ENCODE measurements at regions not wholly inside any gene's neighbourhood (a gene's known extent, or its start where the extent isn't known, plus 50 kb on each side); places are given as distances from the start of the nearest gene placed in this dataset.

- no peak for TF ChIP-seq CTCF (optimal IDR thresholded peaks at IDR 0.05 in 1 of 3, IDR thresholded peaks at IDR 0.05 in 1 of 3, conservative IDR thresholded peaks at IDR 0.05 in 1 of 3; ENCODE audit: extremely low read depth in 1 of 3, insufficient read depth in 2 of 3, low read length in 3 of 3)
- TF ChIP-seq EZH2 (IDR thresholded peaks at IDR 0.05; ENCODE audit: low read length): no peak
These were observed 411.6 kb upstream of the ANO3 start for GRCh38 chr11:25920356-25920755.

All from keratinocyte (primary cell).